ENCODE measurements at regions not wholly inside any gene's neighbourhood (a gene's known extent, or its start where the extent isn't known, plus 50 kb on each side); places are given as distances from the start of the nearest gene placed in this dataset.

GRCh38 chr4:24743927-24744326, 51.4 kb upstream of the SOD3 start:
- no peak for DNase-seq
- intact Hi-C loops (cut with micrococcal nuclease), result no loop called here
- no peak for TF ChIP-seq CTCF (IDR thresholded peaks at IDR 0.05; ENCODE audit: borderline replicate concordance)
- Histone ChIP-seq H3K4me1 (peaks cover 6% of the 10 kb centered on the region), H3K27ac (replicated peaks) (no peak overlapping the region), H3K36me3 (no peaks in the 10 kb centered on the region), H3K4me3 (no peak overlapping the region), H3K27me3 (ENCODE audit: low read depth) (no peaks in the 10 kb centered on the region), H3K9me3 (replicated peaks) (no peaks in the 10 kb centered on the region)

GRCh38 chr4:24745172-24745895, 50.0 kb upstream of the SOD3 start:
- intact Hi-C loops (cut with micrococcal nuclease), result no loop called here
- H3K4me1 ChIP-seq, result peaks cover 6% of the 10 kb centered on the region
- no peak for DNase-seq
- H3K27ac ChIP-seq (replicated peaks), result no peak overlapping the region
- no peaks in the 10 kb centered on the region for H3K36me3 ChIP-seq
- no peaks in the 10 kb centered on the region for H3K27me3 ChIP-seq (ENCODE audit: low read depth)
- no peaks in the 10 kb centered on the region for H3K9me3 ChIP-seq (replicated peaks)
- H3K4me3 ChIP-seq, result no peak overlapping the region
- TF ChIP-seq CTCF (IDR thresholded peaks at IDR 0.05; ENCODE audit: borderline replicate concordance), result no peak
